ENCODE measurements at regions not wholly inside any gene's neighbourhood (a gene's known extent, or its start where the extent isn't known, plus 50 kb on each side); places are given as distances from the start of the nearest gene placed in this dataset.

GRCh38 chr10:129320340-129320739 lies 146.7 kb upstream of the MGMT start:
- no peak for DNase-seq (ENCODE audit: low spot score)
- no peaks in the 10 kb centered on the region for H3K36me3 ChIP-seq (ENCODE audit: low read depth)
- H3K9me3 ChIP-seq (ENCODE audit: severe bottlenecking): no peaks in the 10 kb centered on the region
- H3K4me1 ChIP-seq (ENCODE audit: insufficient read depth, poor library complexity, severe bottlenecking): peaks cover 10% of the 10 kb centered on the region
- TF ChIP-seq CTCF (IDR thresholded peaks at IDR 0.05; ENCODE audit: poor library complexity, severe bottlenecking): no peak
- peak overlapping the region; percentile 37 for H3K27ac ChIP-seq (ENCODE audit: poor library complexity, severe bottlenecking)
- no peaks in the 10 kb centered on the region for H3K27me3 ChIP-seq (ENCODE audit: insufficient read depth, poor library complexity, severe bottlenecking)
- ATAC-seq (ENCODE audit: low read depth): peak; percentile 57
- H3K4me3 ChIP-seq (ENCODE audit: severe bottlenecking): no peak overlapping the region

- ATAC-seq (ENCODE audit: low read depth): no peak
These were observed 145.3 kb upstream of the MGMT start for GRCh38 chr10:129321727-129322126.

GRCh38 chr10:129322933-129323820 lies 143.9 kb upstream of the MGMT start:
- H3K27me3 ChIP-seq (ENCODE audit: insufficient read depth, poor library complexity, severe bottlenecking): no peaks in the 10 kb centered on the region
- ATAC-seq (ENCODE audit: low read depth): no peak
- TF ChIP-seq CTCF (IDR thresholded peaks at IDR 0.05; ENCODE audit: poor library complexity, severe bottlenecking): no peak
- H3K4me1 ChIP-seq (ENCODE audit: insufficient read depth, poor library complexity, severe bottlenecking): peaks cover 10% of the 10 kb centered on the region
- no peak overlapping the region for H3K4me3 ChIP-seq (ENCODE audit: severe bottlenecking)
- H3K36me3 ChIP-seq (ENCODE audit: low read depth): no peaks in the 10 kb centered on the region
- H3K27ac ChIP-seq (ENCODE audit: poor library complexity, severe bottlenecking): no peak overlapping the region
- DNase-seq (ENCODE audit: low spot score): no peak
- no peaks in the 10 kb centered on the region for H3K9me3 ChIP-seq (ENCODE audit: severe bottlenecking)

More at GRCh38 chr10:129321727-129322126, 145.3 kb upstream of the MGMT start:
- Histone ChIP-seq H3K9me3 (ENCODE audit: severe bottlenecking) (no peaks in the 10 kb centered on the region), H3K36me3 (ENCODE audit: low read depth) (no peaks in the 10 kb centered on the region), H3K4me3 (ENCODE audit: severe bottlenecking) (no peak overlapping the region), H3K27ac (ENCODE audit: poor library complexity, severe bottlenecking) (no peak overlapping the region), H3K27me3 (ENCODE audit: insufficient read depth, poor library complexity, severe bottlenecking) (no peaks in the 10 kb centered on the region), H3K4me1 (ENCODE audit: insufficient read depth, poor library complexity, severe bottlenecking) (peaks cover 10% of the 10 kb centered on the region)
- no peak for TF ChIP-seq CTCF (IDR thresholded peaks at IDR 0.05; ENCODE audit: poor library complexity, severe bottlenecking)
- no peak for DNase-seq (ENCODE audit: low spot score)

- H3K4me3 ChIP-seq (ENCODE audit: severe bottlenecking): no peak overlapping the region
- DNase-seq (ENCODE audit: low spot score): no peak
- ATAC-seq (ENCODE audit: low read depth): no peak
- no peak for TF ChIP-seq CTCF (IDR thresholded peaks at IDR 0.05; ENCODE audit: poor library complexity, severe bottlenecking)
- peaks cover 12% of the 10 kb centered on the region for H3K4me1 ChIP-seq (ENCODE audit: insufficient read depth, poor library complexity, severe bottlenecking)
- H3K27me3 ChIP-seq (ENCODE audit: insufficient read depth, poor library complexity, severe bottlenecking): no peaks in the 10 kb centered on the region
- no peaks in the 10 kb centered on the region for H3K36me3 ChIP-seq (ENCODE audit: low read depth)
- no peaks in the 10 kb centered on the region for H3K9me3 ChIP-seq (ENCODE audit: severe bottlenecking)
- no peak overlapping the region for H3K27ac ChIP-seq (ENCODE audit: poor library complexity, severe bottlenecking)
These were observed 143.2 kb upstream of the MGMT start for GRCh38 chr10:129323879-129324278.

- H3K36me3 ChIP-seq (ENCODE audit: low read depth): no peaks in the 10 kb centered on the region
- H3K27me3 ChIP-seq (ENCODE audit: insufficient read depth, poor library complexity, severe bottlenecking): no peaks in the 10 kb centered on the region
- no peak overlapping the region for H3K4me3 ChIP-seq (ENCODE audit: severe bottlenecking)
- H3K4me1 ChIP-seq (ENCODE audit: insufficient read depth, poor library complexity, severe bottlenecking): peaks cover 3% of the 10 kb centered on the region
- no peak overlapping the region for H3K27ac ChIP-seq (ENCODE audit: poor library complexity, severe bottlenecking)
- no peaks in the 10 kb centered on the region for H3K9me3 ChIP-seq (ENCODE audit: severe bottlenecking)
- no peak for TF ChIP-seq CTCF (IDR thresholded peaks at IDR 0.05; ENCODE audit: poor library complexity, severe bottlenecking)
- ATAC-seq (ENCODE audit: low read depth): no peak
- no peak for DNase-seq (ENCODE audit: low spot score)
These were observed 141.1 kb upstream of the MGMT start for GRCh38 chr10:129325893-129326292.

Measured in RWPE2 (cell line).